Stimulated activated CD4-positive, alpha-beta T cell treated with anti-CD3 and anti-CD28 coated beads, TNF-alpha, amount 100 ng/mL, for 1 hour (primary cell): ENCODE measurements at regions not wholly inside any gene's neighbourhood (a gene's known extent, or its start where the extent isn't known, plus 50 kb on each side); places are given as distances from the start of the nearest gene placed in this dataset.
"Not testable (repeated sequence)": the region's sequence is repeated elsewhere in the genome, so short reads cannot be mapped to it uniquely, and the experiment has no call there.

Source experiments
- DNase-seq, 3 donors: peaks; one replicate each; pipeline ENCODE4 v3.0.0-alpha.2; 2020; ENCODE audit warnings: low read depth in 3 of 3, low spot score in 1 of 3

DNA sequence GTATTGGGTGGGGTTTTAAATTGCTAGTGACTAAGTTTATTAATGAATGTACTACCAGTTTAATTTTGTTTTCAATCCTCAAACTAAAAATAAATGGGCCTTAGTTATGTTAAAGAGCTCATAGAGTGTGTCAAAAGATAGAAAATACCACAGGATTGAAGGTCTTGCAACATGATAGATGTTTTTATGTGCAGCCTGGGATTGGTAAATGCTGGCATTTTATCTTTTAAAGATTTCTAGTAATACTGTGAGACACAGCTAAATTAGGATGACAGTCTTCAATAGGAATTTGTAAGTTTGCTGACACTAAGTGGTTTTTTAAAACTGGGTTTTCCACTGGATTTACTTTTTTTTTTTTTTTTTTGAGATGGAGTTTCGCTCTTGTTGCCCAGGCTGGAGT, 122.3 kb downstream of the HAUS1 start:
- no peak for DNase-seq

DNA sequence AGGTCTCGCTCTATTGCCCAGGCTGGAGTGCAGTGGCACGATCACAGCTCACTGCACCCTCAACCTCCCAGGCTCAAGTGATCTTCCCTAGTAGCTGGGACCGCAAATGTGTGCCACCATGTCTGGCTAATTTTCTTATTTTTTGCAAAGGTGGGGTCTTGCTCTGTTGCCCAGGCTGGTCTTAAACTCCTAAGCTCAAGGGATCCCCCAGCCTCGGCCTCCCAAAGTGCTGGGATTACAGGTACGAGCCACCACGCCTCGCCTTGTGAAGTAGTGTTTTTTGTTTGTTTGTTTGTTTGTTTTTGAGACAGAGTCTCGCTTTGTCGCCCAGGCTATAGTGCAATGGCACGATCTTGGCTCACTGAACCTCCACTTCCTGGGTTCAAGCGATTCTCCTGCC, 125.5 kb downstream of the HAUS1 start:
- DNase-seq: not testable (repeated sequence)

GRCh38 chr18:46236156-46236555, 132.0 kb downstream of the HAUS1 start:
- DNase-seq: no peak

DNA sequence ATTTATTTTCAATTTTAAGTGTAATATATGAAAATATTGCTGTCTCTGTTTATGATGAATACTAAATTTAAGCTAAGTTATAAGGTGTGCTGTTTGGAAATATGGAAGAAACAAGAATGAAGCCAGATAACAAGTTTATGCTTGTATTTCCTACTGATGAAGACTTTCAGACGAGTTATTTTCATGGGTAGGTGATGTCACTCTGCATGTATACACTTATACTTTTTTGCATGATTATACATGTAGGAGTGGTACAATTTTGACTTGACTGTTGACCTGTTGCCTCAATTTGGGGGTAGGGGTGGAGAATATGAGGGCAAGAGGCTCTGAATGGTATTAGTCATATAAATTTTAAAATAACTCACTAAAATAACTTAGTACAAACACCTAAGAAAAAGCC, 133.7 kb downstream of the HAUS1 start:
- no peak for DNase-seq

GRCh38 chr18:46239549-46239948, 135.4 kb downstream of the HAUS1 start:
- DNase-seq: no peak

GRCh38 chr18:46239998-46240397, 135.8 kb downstream of the HAUS1 start:
- no peak for DNase-seq

- not testable (repeated sequence) for DNase-seq
These were observed 137.2 kb downstream of the HAUS1 start for GRCh38 chr18:46241393-46241792.

GRCh38 chr18:46242183-46242582, 138.0 kb downstream of the HAUS1 start:
- DNase-seq: no peak

DNA sequence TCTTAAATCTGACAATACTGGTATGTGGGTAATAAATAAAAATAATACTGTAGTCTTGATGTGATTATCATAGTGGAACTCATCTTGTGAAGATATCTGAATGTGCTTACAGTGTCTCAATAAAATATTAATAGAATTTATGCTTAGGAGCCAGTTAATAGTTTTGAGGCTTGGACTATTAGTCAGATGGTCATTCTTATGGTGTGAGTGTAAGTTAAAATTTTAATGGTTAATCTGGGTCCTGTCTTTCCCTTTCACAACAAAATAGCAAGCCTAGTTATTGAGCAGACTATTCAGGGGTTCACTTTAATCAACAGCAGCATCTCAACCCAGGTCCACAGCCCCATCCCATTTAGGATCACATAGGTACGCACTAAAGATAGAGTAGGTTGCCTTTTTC, 138.9 kb downstream of the HAUS1 start:
- no peak for DNase-seq

GRCh38 chr18:46243673-46244072, 139.5 kb downstream of the HAUS1 start:
- DNase-seq: no peak

GRCh38 chr18:46246101-46246500, 141.9 kb downstream of the HAUS1 start:
- DNase-seq: no peak

DNA sequence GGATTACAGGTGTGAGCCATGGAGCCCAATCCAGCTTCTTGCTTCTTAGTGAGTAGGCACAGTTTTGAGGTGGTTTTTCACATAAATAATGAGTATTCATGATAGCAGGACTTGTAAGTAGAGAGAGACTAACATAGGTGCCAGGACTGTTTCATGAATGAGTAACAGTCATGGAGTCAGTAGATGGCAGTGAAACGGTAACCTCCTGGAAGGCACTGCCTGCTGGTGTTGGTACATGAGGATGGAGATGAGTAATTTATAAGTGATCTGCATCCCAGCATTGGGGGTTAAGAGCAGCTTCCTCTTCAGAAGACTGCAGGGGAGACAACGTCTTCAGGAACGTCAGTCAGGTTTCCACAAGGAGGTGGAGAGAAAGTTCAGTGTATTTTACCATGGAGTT, 143.8 kb downstream of the HAUS1 start:
- DNase-seq: no peak

- peak in 2 of 3 donors; percentile 4 to 15 for DNase-seq
These were observed 146.1 kb downstream of the HAUS1 start for GRCh38 chr18:46250084-46250811.

DNA sequence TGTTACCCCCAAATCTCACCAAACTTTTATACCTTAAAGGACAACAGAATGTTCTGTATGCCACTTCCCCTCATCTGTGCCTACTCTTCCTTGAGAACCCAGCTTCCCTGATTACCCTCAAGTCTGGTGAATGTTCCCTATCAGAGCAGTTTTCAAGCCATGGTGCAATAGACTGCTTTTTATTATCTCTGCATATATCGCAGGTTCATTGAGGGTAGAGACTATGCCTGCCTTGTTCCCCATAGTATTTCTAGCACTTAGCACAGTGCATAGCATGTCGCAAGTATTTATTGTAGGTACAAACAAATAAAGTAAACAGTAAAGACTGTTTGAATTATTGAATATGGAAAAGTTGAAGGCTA, 146.6 kb downstream of the HAUS1 start:
- no peak for DNase-seq

GRCh38 chr18:46252759-46253158, 148.6 kb downstream of the HAUS1 start:
- DNase-seq: no peak

- DNase-seq: no peak
These were observed 149.3 kb downstream of the HAUS1 start for GRCh38 chr18:46253498-46253897.

GRCh38 chr18:46256078-46256477, 151.9 kb downstream of the HAUS1 start:
- DNase-seq: no peak

DNA sequence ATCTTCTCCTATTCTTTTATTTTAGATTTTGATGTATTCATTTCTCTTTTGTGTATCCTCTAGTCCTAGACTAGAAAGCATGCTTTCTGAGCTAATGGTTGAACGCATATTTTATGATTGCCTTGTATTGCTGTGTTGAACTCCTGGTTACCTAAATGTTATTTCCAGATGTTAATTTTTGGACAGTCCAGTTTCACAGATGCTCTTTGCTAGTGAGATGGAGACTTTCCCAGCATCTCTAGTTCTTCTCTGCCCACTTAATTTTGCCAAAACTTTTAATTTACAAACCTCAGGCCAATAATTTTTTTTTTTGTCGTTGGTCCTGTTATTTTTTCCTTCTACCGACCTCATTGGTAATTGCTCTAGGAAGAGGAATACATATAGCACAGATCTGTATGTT, 153.2 kb downstream of the HAUS1 start:
- DNase-seq: no peak

DNA sequence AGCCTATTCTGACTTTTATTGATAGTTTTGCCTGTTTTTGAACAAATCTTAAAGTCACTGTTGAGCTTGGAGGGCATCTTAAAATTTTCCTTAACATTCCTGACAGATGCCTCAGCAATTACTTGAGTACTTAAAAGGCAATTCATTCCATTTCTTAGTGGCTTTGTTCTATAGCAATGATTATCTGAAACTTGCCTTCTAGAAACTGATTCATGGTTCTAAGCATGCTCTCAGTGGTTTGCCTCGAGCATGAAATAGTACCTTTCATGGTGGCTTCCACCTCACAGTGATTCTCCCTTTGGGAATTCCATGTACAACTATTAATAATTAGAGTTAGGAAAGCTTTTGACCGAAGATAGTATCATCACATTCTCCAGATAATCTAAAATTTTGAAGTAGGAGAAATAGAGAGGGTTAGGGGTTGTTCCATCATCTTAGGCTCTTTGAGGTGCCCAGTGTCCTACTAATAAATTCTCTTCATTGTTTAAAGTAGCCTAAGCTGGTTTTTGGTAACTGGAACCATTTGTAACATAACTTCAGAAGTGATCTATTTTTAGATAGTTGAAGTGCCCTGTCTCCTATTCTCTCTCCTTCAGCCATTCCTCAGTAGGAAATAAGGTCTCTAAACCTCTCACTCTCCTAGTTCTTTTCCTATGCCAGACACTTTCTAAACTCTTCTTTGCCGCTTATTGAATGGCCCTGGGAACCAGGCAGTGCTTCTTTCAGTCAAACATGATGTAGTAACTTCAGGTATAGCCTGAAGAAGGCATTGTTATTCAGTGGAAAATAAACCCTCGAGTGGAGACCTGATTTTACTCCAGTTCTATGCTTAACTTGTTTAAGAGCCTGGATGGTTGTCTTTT, 156.1 kb downstream of the HAUS1 start:
- DNase-seq: no peak

DNA sequence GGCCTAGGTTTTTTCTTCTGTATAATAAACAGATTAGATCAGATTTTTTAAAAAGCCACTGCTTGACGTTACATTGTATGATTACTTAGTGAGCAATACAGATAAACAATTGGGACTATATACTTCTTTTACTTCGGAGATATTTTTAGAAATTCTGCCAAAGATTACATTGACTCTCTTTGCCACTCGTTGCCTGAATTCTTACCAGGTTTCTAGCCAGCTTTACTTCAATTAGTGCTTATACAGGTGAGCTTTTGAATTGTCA, 156.6 kb downstream of the HAUS1 start:
- no peak for DNase-seq

GRCh38 chr18:46261799-46262198, 157.6 kb downstream of the HAUS1 start:
- DNase-seq: no peak

DNA sequence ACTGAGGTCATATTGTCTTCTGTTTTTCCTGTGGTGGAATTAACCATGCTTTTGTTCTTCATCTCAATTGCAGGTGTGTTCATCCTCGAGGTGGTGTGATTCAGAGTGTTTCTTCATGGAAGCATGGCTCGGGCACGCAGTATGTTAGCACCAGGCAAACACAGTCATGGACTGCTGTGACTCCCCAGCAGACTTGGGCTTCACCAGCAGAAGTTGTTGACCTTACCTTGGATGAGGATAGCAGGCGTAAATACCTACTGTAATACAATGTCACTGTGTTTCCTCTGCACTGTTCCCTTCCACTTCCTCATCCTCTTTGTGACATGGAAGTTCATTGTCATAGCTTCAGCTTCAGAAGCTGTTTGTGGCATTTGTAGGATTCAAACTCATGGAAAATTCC, 158.7 kb downstream of the HAUS1 start:
- no peak for DNase-seq

DNA sequence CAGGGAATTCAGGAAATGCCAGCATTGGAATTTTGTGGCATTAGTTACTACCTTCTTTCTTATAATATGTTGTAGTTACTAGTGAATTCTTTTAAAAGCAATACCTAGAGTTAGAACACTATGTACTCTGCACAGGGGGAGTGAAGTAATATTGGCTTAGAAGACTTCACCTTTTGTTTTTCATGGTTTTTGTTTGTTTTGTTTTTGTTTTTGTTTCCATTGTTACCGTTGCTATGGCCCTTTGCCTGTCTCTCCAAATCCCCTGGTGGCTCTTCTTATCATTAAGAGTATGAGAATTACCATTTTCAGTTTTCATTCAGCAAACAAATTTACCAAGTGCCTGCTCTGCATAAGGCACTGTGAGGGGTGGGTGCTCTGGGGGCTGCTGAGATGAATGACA, 160.1 kb downstream of the HAUS1 start:
- DNase-seq: no peak
